Neural cell (in vitro differentiated cells): ENCODE measurements at regions not wholly inside any gene's neighbourhood (a gene's known extent, or its start where the extent isn't known, plus 50 kb on each side); places are given as distances from the start of the nearest gene placed in this dataset.

Experiments
- CTCF ChIP-seq: fragments of 450-650 bp; IDR thresholded peaks from 2 replicates; pipeline ENCODE4 v1.5.1; 2014; ENCODE audit warnings: antibody characterized with exemption, mild to moderate bottlenecking, moderate library complexity; ENCODE audit not compliant: poor library complexity, severe bottlenecking
- EP300 ChIP-seq: fragments of 450-650 bp; conservative IDR thresholded peaks from 2 replicates; pipeline ENCODE4 v1.6.1; 2014; ENCODE audit warnings: antibody characterized with exemption, mild to moderate bottlenecking, moderate library complexity; ENCODE audit not compliant: poor library complexity, severe bottlenecking
- EZH2 ChIP-seq: fragments of 200-600, 300-800 bp; shearing (Covaris generic), sonication (generic); IDR thresholded peaks from 2 replicates; pipeline ENCODE4 v1.6.1; 2014; ENCODE audit warnings: antibody characterized with exemption, low read length, borderline replicate concordance, mild to moderate bottlenecking; ENCODE audit not compliant: insufficient read depth, poor library complexity, severe bottlenecking
- POLR2AphosphoS5 ChIP-seq: IDR thresholded peaks from 2 replicates; pipeline ENCODE4 v1.6.1; 2012
- RAD21 ChIP-seq: fragments of 450-650 bp; conservative IDR thresholded peaks from 2 replicates; pipeline ENCODE4 v1.6.1; 2014; ENCODE audit warnings: antibody characterized with exemption, mild to moderate bottlenecking, moderate library complexity
- REST ChIP-seq: IDR thresholded peaks from 2 replicates; pipeline ENCODE4 v1.6.1; 2012; ENCODE audit warnings: borderline replicate concordance
- TAF1 ChIP-seq: IDR thresholded peaks from 2 replicates; pipeline ENCODE4 v1.6.1; 2012; ENCODE audit warnings: low read depth

- TF ChIP-seq EZH2 (no peak), CTCF (peak; percentile 19), TAF1 (no peak), REST (no peak), RAD21 (no peak), POLR2AphosphoS5 (no peak), EP300 (no peak)
Measured at GRCh38 chr10:84739641-84740040, 411.3 kb downstream of the CCSER2 start.
